HG03469 (cell line): ENCODE measurements at regions not wholly inside any gene's neighbourhood (a gene's known extent, or its start where the extent isn't known, plus 50 kb on each side); places are given as distances from the start of the nearest gene placed in this dataset.
"Not testable (repeated sequence)": the region's sequence is repeated elsewhere in the genome, so short reads cannot be mapped to it uniquely, and the experiment has no call there.

Experiments
- ATAC-seq: cut with Tn5 transposase; IDR thresholded peaks from one replicate; pipeline ENCODE4 v1.9.1; 2021; ENCODE audit warnings: mild to moderate bottlenecking, moderate library complexity, moderate number of reproducible peaks; ENCODE audit not compliant: unreplicated experiment

GRCh38 chr17:63286254-63286653 is 159.9 kb downstream of the CYB561 start:
- no peak for ATAC-seq

DNA sequence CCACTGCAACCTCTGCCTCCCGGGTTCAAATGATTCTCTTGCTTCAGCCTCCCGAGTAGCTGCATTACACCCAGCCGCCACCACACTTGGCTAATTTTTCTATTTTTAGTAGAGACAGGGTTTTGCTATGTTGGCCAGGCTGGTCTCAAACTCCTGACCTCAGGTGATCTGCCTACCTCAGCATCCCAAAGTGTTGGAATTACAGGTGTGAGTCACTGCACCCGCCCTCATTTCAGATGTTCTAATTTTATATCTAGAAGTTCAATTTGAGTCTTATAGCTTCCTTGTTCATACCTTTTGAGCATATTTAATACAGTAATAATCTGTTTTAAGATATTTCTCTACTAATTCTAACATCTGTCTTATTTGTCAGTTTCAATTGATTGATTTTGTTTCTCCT is 159.1 kb downstream of the CYB561 start:
- not testable (repeated sequence) for ATAC-seq

GRCh38 chr17:63289931-63290330 is 156.2 kb downstream of the CYB561 start:
- ATAC-seq, result no peak

GRCh38 chr17:63290351-63290750 is 155.8 kb downstream of the CYB561 start:
- no peak for ATAC-seq

- ATAC-seq, result no peak
Measured at GRCh38 chr17:63290784-63291183, 155.3 kb downstream of the CYB561 start.

- ATAC-seq, result no peak
Measured at GRCh38 chr17:63291258-63291657, 154.8 kb downstream of the CYB561 start.

DNA sequence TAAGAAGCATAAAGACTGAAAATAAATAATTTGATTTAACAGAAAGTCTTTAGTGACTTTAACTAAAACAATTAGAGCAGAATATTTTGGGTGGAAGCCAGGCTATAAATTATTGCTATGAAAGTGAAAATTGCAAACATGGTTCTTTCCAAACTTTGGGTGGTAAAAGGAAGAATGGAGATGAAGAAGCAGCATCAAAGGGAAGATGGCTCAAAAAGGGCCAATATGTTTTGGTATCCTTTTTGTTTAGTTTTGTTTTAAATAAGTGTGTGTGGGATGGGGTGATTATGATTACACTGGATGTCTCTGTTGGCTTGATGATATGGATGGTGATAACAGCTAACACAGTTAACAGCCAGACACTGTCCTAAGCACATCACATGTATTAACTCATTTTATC is 153.7 kb downstream of the CYB561 start:
- no peak for ATAC-seq

DNA sequence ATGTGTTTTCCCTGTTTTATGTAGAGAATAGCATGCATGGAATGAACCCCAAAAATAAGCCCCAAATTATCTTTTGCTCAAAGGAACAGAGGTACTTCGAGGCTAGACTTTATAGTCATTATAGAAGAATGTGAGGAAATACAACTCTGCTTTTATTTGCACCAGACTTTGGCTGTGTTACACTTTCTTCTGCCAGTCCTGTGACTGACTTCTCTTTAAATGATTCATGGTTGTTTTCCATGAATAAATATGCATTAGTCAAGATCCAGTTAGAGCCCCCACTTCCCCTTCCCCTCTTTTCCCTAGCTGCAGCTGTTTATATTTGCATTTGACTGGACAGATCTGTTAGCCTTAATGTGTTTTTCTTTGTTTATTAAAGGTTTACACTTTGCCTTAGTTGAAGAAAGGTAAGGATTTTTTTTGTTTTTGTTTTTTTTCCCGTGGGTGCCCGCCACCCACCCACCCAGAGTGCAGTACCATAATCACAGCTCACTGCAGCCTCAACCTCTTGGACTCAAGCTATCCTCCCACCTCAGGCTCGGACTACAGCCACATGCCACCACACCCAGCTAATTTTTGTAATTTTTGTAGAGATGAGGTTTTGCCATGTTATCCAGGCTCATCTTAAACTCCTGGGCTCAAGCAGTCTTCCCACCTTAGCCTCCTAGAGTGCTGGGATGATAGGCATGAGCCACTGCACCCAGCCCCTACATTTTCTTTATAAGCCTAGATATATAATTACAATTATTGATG is 152.6 kb downstream of the CYB561 start:
- ATAC-seq, result no peak

GRCh38 chr17:63294776-63295175 is 151.3 kb downstream of the CYB561 start:
- no peak for ATAC-seq

DNA sequence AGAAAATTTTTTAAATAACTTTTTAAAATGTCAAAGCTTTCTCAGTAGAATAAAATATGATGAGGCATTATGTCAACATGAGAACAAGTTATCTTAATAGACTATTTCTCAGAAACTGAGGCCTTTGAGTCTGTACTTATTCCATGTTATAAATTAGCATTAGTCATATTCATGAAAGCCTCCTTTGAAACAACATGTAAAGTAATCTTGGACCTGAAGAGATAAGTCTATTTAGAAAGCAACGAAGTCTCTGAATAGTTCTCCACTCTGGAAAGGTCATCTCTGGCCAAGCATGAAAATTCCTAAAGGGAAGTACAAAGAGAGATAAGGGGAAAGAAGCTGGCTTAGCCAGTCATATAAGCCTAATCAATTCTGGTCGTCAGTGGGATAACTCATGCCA is 150.8 kb downstream of the CYB561 start:
- ATAC-seq, result no peak

GRCh38 chr17:63295839-63296590 is 150.1 kb downstream of the CYB561 start:
- ATAC-seq, result no peak

DNA sequence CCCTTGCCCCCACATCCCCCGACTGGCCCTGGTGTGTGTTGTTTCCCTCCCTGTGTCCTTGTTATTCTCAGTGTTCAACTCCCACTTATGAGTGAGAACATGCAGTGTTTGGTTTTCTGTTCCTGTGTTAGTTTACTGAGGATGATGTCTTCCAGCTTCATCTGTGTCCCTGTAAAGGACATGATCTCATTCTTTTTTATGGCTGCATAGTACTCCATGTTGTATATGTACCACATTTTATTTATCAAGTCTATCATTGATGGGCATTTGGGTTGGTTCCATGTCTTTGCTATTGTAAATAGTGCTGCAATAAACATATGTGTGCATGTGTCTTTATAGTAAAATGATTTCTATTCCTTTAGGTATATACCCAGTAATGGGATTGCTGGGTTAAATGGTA is 147.2 kb downstream of the CYB561 start:
- not testable (repeated sequence) for ATAC-seq

GRCh38 chr17:63304704-63305261 is 141.3 kb downstream of the CYB561 start:
- ATAC-seq, result no peak

DNA sequence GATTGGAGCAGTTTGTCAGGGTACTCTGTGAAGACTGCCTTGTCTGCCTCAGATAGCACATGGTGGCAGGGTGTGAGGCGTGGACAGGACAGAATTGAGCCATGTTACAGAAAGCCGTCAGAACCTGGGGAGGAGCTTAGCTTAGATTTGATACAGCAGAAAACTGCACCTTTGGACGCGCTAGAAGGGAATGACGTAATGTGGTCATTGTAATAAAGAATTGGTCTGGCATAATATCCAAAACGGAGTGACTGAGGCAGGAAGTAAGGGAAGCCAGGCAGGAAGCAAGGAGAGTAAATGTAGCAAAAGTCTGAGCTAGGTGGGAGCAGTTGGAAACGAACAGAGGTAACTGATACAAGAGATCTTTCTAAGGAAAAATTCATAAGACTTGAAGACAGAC is 140.2 kb downstream of the CYB561 start:
- ATAC-seq, result no peak

DNA sequence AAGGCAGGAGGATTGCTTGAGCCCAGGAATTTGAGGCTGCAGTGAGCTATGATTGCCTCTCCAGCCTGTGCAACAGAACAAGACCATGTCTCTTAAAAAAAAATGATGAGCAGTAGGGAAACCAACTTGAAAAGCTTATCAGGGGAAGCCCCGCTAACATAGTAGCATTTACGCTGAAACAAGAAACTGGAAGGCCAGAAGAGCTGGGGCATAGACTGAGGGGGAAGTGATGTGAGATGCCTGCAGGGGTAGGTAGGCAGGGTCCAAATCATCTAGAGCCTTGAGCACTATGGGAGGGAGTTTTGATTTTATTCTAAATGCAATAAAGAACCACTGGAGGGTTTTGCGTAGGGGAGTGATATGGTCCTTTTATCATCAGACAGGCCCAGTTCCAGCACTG is 139.3 kb downstream of the CYB561 start:
- no peak for ATAC-seq

- ATAC-seq, result no peak
Measured at GRCh38 chr17:63308272-63308671, 137.8 kb downstream of the CYB561 start.

GRCh38 chr17:63309021-63309420 is 137.1 kb downstream of the CYB561 start:
- no peak for ATAC-seq

DNA sequence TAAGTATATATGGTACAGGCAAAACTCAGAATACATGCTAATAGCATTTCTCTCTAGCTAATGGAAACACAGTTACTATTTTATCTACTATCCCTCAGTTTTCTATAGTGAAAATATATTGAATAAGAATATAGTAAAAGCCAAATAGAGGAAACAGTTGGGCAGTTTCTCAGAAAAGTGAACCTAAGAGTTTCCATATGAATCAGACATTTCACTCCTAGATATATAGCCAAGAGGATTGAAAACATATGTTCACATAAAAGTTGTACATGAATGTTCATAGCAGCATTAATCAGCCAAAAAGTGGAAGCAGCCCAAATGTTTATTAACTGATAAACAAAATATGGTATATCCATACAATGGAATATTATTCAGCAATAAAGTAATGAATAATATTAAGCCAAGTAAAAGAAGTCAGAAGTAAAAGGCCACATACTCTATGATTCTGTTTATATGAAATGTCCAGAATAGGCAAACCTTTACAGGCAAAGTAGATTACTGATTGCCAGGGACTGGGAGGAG is 134.6 kb downstream of the CYB561 start:
- ATAC-seq, result no peak

DNA sequence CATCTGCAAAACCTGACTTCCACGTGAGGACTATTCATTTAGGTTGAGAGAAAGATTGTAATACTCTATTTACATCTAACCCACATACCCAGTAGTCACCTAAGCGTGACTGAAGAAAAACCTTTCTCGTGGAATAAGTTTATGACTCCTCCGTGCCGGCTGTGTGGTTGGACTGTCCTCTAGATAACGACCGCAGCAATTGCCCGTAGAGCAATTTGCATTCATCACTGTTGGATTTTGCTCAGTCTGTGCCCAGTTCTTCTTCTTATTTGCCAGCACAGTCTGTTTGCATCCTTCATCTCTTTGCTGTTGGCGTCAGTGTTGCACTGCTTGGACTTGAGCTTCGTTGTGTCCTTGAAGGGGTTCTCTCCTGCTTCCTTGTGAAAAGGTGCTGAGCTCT is 131.3 kb downstream of the CYB561 start:
- no peak for ATAC-seq

DNA sequence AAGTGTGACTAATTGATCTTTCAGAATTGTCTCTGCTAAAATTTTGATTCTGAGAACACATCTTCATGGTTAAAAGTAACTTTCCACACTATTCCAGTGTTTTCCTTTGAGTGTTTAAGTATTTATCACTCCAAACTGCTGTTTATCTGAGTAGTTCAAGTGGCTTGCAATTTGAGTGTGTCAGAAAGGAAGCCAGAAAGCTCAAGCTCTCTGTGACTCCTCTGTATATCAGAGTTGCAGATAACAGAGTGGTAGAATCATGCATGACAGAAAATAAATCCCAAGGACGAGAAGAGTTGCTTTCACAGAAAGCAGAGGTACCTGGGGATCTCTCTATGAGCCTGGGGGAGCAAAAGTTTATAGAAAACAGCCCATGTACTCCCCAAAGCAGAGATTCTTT is 130.0 kb downstream of the CYB561 start:
- ATAC-seq, result no peak

- no peak for ATAC-seq
Measured at GRCh38 chr17:63317166-63317840, 128.8 kb downstream of the CYB561 start.
